Hematopoietic multipotent progenitor cell treated with erythropoietin and hydrocortisone succinate and interleukin-3 and kit ligand, for 6 days (in vitro differentiated cells): ENCODE measurements at regions not wholly inside any gene's neighbourhood (a gene's known extent, or its start where the extent isn't known, plus 50 kb on each side); places are given as distances from the start of the nearest gene placed in this dataset.
"Not testable (repeated sequence)": the region's sequence is repeated elsewhere in the genome, so short reads cannot be mapped to it uniquely, and the experiment has no call there.

Source experiments
- DNase-seq: peaks from one replicate; pipeline ENCODE4 v3.0.0-alpha.2; 2015

- DNase-seq, result no peak
Observed at GRCh38 chr14:57060276-57060955, 208.3 kb downstream of the EXOC5 start.

- no peak for DNase-seq
Observed at GRCh38 chr14:57058319-57058718, 210.4 kb downstream of the EXOC5 start.

GRCh38 chr14:57057803-57058202, 210.9 kb downstream of the EXOC5 start:
- DNase-seq, result no peak

- not testable (repeated sequence) for DNase-seq
Observed at GRCh38 chr14:57056522-57056921, 212.2 kb downstream of the EXOC5 start.

GRCh38 chr14:57052705-57053302, 215.9 kb downstream of the EXOC5 start:
- DNase-seq, result no peak

GRCh38 chr14:57051633-57052032, 217.1 kb downstream of the EXOC5 start:
- no peak for DNase-seq

- no peak for DNase-seq
Observed at GRCh38 chr14:57049848-57050247, 218.9 kb downstream of the EXOC5 start.

GRCh38 chr14:57046175-57046574, 222.5 kb downstream of the EXOC5 start:
- no peak for DNase-seq

GRCh38 chr14:57044101-57044973, 224.4 kb downstream of the EXOC5 start:
- not testable (repeated sequence) for DNase-seq

GRCh38 chr14:57038689-57039088, 228.4 kb upstream of the OTX2 start:
- DNase-seq, result no peak

- DNase-seq, result no peak
Observed at GRCh38 chr14:57031474-57031873, 221.2 kb upstream of the OTX2 start.

- no peak for DNase-seq
Observed at GRCh38 chr14:57029620-57030253, 219.5 kb upstream of the OTX2 start.

GRCh38 chr14:57025456-57025855, 215.2 kb upstream of the OTX2 start:
- DNase-seq, result no peak

- no peak for DNase-seq
Observed at GRCh38 chr14:57022608-57023007, 212.3 kb upstream of the OTX2 start.

GRCh38 chr14:57018065-57018464, 207.8 kb upstream of the OTX2 start:
- no peak for DNase-seq

- no peak for DNase-seq
Observed at GRCh38 chr14:57013987-57014386, 203.7 kb upstream of the OTX2 start.

GRCh38 chr14:57009585-57010515, 199.6 kb upstream of the OTX2 start:
- peak; percentile 27 for DNase-seq

- no peak for DNase-seq
Observed at GRCh38 chr14:57008534-57008933, 198.3 kb upstream of the OTX2 start.

GRCh38 chr14:56998728-56999127, 188.4 kb upstream of the OTX2 start:
- no peak for DNase-seq

GRCh38 chr14:56996721-56997399, 186.6 kb upstream of the OTX2 start:
- no peak for DNase-seq

- no peak for DNase-seq
Observed at GRCh38 chr14:56995010-56995409, 184.7 kb upstream of the OTX2 start.
